ENCODE measurements at regions not wholly inside any gene's neighbourhood (a gene's known extent, or its start where the extent isn't known, plus 50 kb on each side); places are given as distances from the start of the nearest gene placed in this dataset.

DNA sequence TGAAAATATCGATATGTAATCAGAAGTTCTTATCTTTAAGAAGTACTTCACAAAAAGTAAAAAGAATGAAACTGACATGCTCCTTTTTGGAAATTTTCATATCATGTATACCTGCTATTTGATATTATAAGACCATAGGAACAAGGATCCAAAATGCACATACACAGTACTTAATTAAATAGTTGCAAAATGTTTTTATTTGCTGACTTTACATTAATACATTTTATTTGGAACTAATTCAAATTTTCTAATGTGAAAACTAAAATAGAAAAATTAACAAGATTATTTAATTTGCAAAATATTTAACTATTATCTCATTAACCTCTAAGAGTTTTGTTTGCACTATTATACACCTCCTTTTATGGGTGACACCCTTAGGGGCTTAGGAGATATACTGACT lies 155.0 kb downstream of the TRAM1L1 start:
- Histone ChIP-seq H3K9me3 (ENCODE audit: control insufficient read depth, insufficient read depth, low read length) (no peaks in the 10 kb centered on the region), H3K4me3 (ENCODE audit: low read depth, low read length) (no peak overlapping the region), H3K27me3 (ENCODE audit: control insufficient read depth, insufficient read depth, low read length) (no peaks in the 10 kb centered on the region), H3K27ac (ENCODE audit: low read depth, low read length) (no peak overlapping the region), H3K36me3 (ENCODE audit: control insufficient read depth, insufficient read depth, low read length) (no peaks in the 10 kb centered on the region), H3K4me1 (ENCODE audit: control insufficient read depth, insufficient read depth, low read length) (peaks cover 8% of the 10 kb centered on the region)
- WGBS (ENCODE audit: insufficient coverage) = no CpG with 5 or more reads among the region's 1 CpG
- no peak for DNase-seq (ENCODE audit: low read depth in 4 of 6, low spot score in 6 of 6)

DNA sequence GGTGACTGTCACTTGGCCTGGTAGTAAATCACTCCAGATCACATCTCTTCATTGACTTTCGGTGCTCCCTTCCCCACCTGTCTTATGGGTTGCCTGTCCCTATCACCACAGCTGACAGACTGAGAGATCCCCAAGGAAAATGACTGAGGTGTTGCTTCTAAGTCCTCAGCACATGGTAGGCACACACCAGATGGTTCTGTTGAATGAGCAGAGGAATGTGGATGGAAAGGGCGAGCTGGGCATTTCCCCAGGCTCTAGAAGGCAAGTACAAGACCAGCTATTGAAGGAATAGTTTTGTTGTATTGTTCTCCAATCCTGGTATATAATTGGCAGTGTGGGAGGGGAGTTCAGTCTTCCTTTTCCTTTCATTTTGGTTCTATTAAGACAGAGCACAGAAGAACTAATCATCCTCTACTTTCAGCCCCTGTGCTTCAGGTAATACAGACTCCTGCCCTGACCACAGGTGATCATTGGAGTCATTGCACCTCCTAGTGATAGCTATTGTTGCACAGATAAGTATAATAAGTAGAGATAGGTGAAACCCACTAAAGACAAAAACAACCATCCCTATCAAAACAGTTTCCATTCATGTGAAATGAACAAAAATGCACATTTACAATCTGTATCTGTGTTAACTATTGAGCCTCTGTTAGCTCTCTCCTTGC lies 158.6 kb downstream of the TRAM1L1 start:
- H3K4me1 ChIP-seq (ENCODE audit: control insufficient read depth, insufficient read depth, low read length) = peaks cover 8% of the 10 kb centered on the region
- no peaks in the 10 kb centered on the region for H3K9me3 ChIP-seq (ENCODE audit: control insufficient read depth, insufficient read depth, low read length)
- 83% methylated on average over 1 of the region's 2 CpGs for WGBS (ENCODE audit: insufficient coverage)
- H3K27me3 ChIP-seq (ENCODE audit: control insufficient read depth, insufficient read depth, low read length) = no peaks in the 10 kb centered on the region
- no peak for DNase-seq (ENCODE audit: low read depth in 4 of 6, low spot score in 6 of 6)
- no peaks in the 10 kb centered on the region for H3K36me3 ChIP-seq (ENCODE audit: control insufficient read depth, insufficient read depth, low read length)
- peak overlapping the region; percentile 42 for H3K4me3 ChIP-seq (ENCODE audit: low read depth, low read length)
- H3K27ac ChIP-seq (ENCODE audit: low read depth, low read length) = no peak overlapping the region

DNA sequence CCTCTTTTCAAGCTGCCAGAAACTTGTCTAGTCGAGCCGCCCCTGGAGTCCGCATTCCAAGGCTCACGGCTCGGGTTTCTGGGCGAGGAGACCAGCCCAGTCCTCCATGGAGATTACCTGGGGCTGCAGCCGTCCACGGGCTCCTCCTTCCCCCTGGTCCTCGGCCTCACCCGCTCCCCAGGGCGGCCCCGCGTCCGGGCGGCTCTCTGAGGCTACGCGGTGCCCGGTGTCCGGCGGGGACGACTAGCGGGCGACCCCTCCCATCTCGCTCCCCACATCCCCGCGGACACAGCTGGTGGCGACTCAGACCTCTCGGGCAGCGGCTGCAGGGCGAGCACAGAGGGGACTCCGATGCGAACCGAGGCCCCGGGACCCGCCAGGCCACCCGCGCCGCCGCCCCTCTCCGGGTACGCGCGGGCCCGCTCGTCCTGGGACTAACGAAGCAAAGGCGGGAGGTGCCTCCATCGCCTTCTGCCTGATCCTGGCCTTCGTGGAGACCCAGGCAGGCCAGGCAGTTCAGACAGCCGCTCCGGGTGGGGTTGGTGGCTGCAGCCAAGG lies 159.4 kb downstream of the TRAM1L1 start:
- H3K27me3 ChIP-seq (ENCODE audit: control insufficient read depth, insufficient read depth, low read length) = no peaks in the 10 kb centered on the region
- H3K4me3 ChIP-seq (ENCODE audit: low read depth, low read length) = peak overlapping the region; percentile 42
- H3K36me3 ChIP-seq (ENCODE audit: control insufficient read depth, insufficient read depth, low read length) = no peaks in the 10 kb centered on the region
- DNase-seq (ENCODE audit: low read depth in 4 of 6, low spot score in 6 of 6) = peak in 4 of 6 donors; percentile 9 to 59 (median 22)
- 1% methylated on average over 51 of the region's 51 CpGs for WGBS (ENCODE audit: insufficient coverage)
- H3K27ac ChIP-seq (ENCODE audit: low read depth, low read length) = no peak overlapping the region
- H3K9me3 ChIP-seq (ENCODE audit: control insufficient read depth, insufficient read depth, low read length) = no peaks in the 10 kb centered on the region
- peaks cover 8% of the 10 kb centered on the region for H3K4me1 ChIP-seq (ENCODE audit: control insufficient read depth, insufficient read depth, low read length)

DNA sequence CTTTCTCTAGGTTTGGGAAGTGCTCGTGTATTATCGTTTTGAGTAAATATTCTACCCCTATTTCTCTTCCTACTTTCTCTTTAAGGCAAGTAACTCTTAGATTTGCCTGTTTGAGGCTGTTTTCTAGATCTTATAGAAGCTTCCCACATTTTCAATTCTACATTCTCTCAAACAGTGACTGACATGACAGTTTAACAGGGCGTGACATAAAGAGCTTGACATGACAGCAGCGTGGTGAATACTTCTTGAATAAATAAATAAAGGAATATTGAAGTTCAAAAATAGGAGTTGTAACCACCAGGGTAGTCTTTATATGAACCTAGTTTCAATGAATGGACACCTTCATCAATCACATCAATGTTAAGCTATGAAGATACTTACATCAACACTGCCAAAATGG lies 162.0 kb downstream of the TRAM1L1 start:
- H3K4me1 ChIP-seq (ENCODE audit: control insufficient read depth, insufficient read depth, low read length) = peaks cover 8% of the 10 kb centered on the region
- no peak for DNase-seq (ENCODE audit: low read depth in 4 of 6, low spot score in 6 of 6)
- H3K27ac ChIP-seq (ENCODE audit: low read depth, low read length) = no peak overlapping the region
- H3K27me3 ChIP-seq (ENCODE audit: control insufficient read depth, insufficient read depth, low read length) = no peaks in the 10 kb centered on the region
- no peaks in the 10 kb centered on the region for H3K9me3 ChIP-seq (ENCODE audit: control insufficient read depth, insufficient read depth, low read length)
- H3K36me3 ChIP-seq (ENCODE audit: control insufficient read depth, insufficient read depth, low read length) = no peaks in the 10 kb centered on the region
- WGBS (ENCODE audit: insufficient coverage) = no CpG with 5 or more reads among the region's 4 CpGs
- no peak overlapping the region for H3K4me3 ChIP-seq (ENCODE audit: low read depth, low read length)

DNA sequence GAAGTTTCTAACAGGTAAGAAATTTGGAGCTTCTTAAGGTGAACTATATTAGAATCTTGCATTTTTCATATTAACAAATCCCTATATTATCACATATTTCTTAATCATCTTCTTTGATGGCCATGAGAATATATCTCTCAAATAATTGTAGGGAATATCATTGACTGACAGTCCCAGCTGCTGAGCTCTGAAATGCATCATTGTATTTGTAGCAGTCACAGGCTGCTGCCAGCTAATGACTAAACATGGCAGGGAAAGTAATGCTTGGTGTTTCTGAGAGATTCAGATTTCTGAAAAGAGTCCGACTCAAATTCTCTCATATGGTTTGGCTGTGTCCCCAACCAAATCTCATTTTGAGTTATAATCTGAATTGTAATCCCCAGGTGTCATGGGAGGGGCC lies 171.9 kb downstream of the TRAM1L1 start:
- WGBS (ENCODE audit: insufficient coverage) = no CpG with 5 or more reads among the region's 1 CpG
- Histone ChIP-seq H3K27me3 (ENCODE audit: control insufficient read depth, insufficient read depth, low read length) (no peaks in the 10 kb centered on the region), H3K4me3 (ENCODE audit: low read depth, low read length) (no peak overlapping the region), H3K27ac (ENCODE audit: low read depth, low read length) (no peak overlapping the region), H3K4me1 (ENCODE audit: control insufficient read depth, insufficient read depth, low read length) (no peaks in the 10 kb centered on the region), H3K36me3 (ENCODE audit: control insufficient read depth, insufficient read depth, low read length) (no peaks in the 10 kb centered on the region), H3K9me3 (ENCODE audit: control insufficient read depth, insufficient read depth, low read length) (no peaks in the 10 kb centered on the region)
- peak in 1 of 6 donors; percentile 13 for DNase-seq (ENCODE audit: low read depth in 4 of 6, low spot score in 6 of 6)

DNA sequence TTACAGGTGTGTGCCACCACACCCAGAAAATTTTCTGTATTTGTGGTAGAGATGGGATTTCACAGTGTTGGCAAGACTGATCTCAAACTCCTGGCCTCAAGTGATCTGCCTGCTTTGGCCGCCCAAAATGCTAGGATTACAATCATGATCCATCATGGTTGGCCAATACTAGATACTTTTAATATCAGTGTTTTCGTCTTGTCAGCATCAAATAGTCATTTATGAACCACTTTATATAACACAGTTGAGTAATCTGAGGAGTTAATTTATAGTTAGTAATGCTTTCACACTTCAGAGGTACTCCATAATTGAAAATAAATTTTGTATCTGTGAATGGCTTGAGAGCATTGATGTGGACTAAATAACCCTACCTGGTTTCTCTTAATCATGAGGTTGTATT lies 178.6 kb downstream of the TRAM1L1 start:
- no peaks in the 10 kb centered on the region for H3K27me3 ChIP-seq (ENCODE audit: control insufficient read depth, insufficient read depth, low read length)
- no peak for DNase-seq (ENCODE audit: low read depth in 4 of 6, low spot score in 6 of 6)
- no peak overlapping the region for H3K4me3 ChIP-seq (ENCODE audit: low read depth, low read length)
- H3K27ac ChIP-seq (ENCODE audit: low read depth, low read length) = no peak overlapping the region
- no peaks in the 10 kb centered on the region for H3K36me3 ChIP-seq (ENCODE audit: control insufficient read depth, insufficient read depth, low read length)
- WGBS (ENCODE audit: insufficient coverage) = no CpG with 5 or more reads among the region's 2 CpGs
- H3K9me3 ChIP-seq (ENCODE audit: control insufficient read depth, insufficient read depth, low read length) = no peaks in the 10 kb centered on the region
- H3K4me1 ChIP-seq (ENCODE audit: control insufficient read depth, insufficient read depth, low read length) = no peaks in the 10 kb centered on the region

DNA sequence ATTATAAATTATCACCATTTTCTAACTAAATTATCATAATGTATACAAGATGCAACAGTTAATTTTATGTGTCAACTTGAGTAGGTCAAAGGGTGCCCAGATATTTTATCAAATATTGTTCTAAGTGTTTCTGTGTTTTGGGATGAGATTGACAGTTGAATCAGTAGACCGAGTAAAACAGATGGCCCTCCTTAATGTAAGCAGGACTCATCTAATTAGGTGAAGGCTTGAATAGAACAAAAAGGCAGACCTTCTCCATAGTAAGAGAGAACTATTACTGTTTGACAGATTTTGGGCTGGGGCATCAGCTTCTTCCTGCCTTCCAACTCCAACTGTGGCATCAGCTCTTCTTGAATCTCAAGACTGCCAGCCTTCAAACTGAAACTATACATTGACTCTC lies 185.8 kb downstream of the TRAM1L1 start:
- Histone ChIP-seq H3K27ac (ENCODE audit: low read depth, low read length) (no peak overlapping the region), H3K4me3 (ENCODE audit: low read depth, low read length) (no peak overlapping the region), H3K36me3 (ENCODE audit: control insufficient read depth, insufficient read depth, low read length) (no peaks in the 10 kb centered on the region), H3K27me3 (ENCODE audit: control insufficient read depth, insufficient read depth, low read length) (no peaks in the 10 kb centered on the region), H3K4me1 (ENCODE audit: control insufficient read depth, insufficient read depth, low read length) (no peaks in the 10 kb centered on the region), H3K9me3 (ENCODE audit: control insufficient read depth, insufficient read depth, low read length) (no peaks in the 10 kb centered on the region)
- no CpG with 5 or more reads among the region's 1 CpG for WGBS (ENCODE audit: insufficient coverage)
- peak in 1 of 6 donors; percentile 32 for DNase-seq (ENCODE audit: low read depth in 4 of 6, low spot score in 6 of 6)

- Histone ChIP-seq H3K27ac (ENCODE audit: low read depth, low read length) (no peak overlapping the region), H3K36me3 (ENCODE audit: control insufficient read depth, insufficient read depth, low read length) (no peaks in the 10 kb centered on the region), H3K27me3 (ENCODE audit: control insufficient read depth, insufficient read depth, low read length) (no peaks in the 10 kb centered on the region), H3K4me1 (ENCODE audit: control insufficient read depth, insufficient read depth, low read length) (no peaks in the 10 kb centered on the region), H3K4me3 (ENCODE audit: low read depth, low read length) (no peak overlapping the region), H3K9me3 (ENCODE audit: control insufficient read depth, insufficient read depth, low read length) (no peaks in the 10 kb centered on the region)
- DNase-seq (ENCODE audit: low read depth in 4 of 6, low spot score in 6 of 6) = no peak
These were observed 199.8 kb downstream of the TRAM1L1 start for GRCh38 chr4:116885579-116885978.

DNA sequence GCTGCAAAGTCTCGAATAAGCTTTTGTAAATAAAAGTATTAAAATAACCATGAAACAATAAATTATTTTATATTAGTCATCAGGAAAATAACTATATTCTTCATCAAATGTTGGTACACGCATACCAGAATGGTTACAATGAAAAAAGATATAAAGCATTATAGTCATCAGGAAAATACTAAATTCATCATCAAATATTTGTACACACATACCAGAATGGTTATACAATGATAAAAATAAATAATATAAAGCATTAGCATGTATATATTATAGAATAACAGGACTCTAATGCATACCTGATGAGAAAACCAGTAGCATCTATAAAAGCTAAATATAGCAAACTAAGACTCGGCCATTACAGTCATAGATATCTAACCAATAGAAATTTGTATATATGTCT lies 202.9 kb downstream of the TRAM1L1 start:
- no peak for DNase-seq (ENCODE audit: low read depth in 4 of 6, low spot score in 6 of 6)
- Histone ChIP-seq H3K4me1 (ENCODE audit: control insufficient read depth, insufficient read depth, low read length) (no peaks in the 10 kb centered on the region), H3K27ac (ENCODE audit: low read depth, low read length) (no peak overlapping the region), H3K4me3 (ENCODE audit: low read depth, low read length) (no peak overlapping the region), H3K9me3 (ENCODE audit: control insufficient read depth, insufficient read depth, low read length) (no peaks in the 10 kb centered on the region), H3K36me3 (ENCODE audit: control insufficient read depth, insufficient read depth, low read length) (no peaks in the 10 kb centered on the region), H3K27me3 (ENCODE audit: control insufficient read depth, insufficient read depth, low read length) (no peaks in the 10 kb centered on the region)
- no CpG with 5 or more reads among the region's 3 CpGs for WGBS (ENCODE audit: insufficient coverage)

DNA sequence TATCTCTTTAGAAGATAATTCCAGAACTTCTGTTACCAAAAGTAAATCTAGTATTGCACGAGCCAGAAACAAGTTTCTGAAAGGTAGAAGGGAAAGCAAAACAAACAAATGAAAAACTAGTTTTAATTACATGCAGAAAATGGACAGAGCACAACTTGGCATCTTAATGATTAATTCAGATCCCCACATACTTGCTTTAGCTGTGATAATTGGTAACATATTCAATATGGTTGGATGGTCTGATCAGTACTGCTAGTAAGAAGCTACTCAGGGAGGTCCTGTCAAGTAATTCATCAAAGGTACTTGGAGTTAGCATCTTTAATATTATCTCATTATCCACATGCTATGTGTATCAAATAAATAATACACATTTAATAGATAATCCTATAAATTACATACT lies 204.3 kb downstream of the TRAM1L1 start:
- DNase-seq (ENCODE audit: low read depth in 4 of 6, low spot score in 6 of 6) = no peak
- WGBS (ENCODE audit: insufficient coverage) = no CpG with 5 or more reads among the region's 1 CpG
- no peak overlapping the region for H3K4me3 ChIP-seq (ENCODE audit: low read depth, low read length)
- H3K9me3 ChIP-seq (ENCODE audit: control insufficient read depth, insufficient read depth, low read length) = no peaks in the 10 kb centered on the region
- no peaks in the 10 kb centered on the region for H3K27me3 ChIP-seq (ENCODE audit: control insufficient read depth, insufficient read depth, low read length)
- no peaks in the 10 kb centered on the region for H3K4me1 ChIP-seq (ENCODE audit: control insufficient read depth, insufficient read depth, low read length)
- no peak overlapping the region for H3K27ac ChIP-seq (ENCODE audit: low read depth, low read length)
- H3K36me3 ChIP-seq (ENCODE audit: control insufficient read depth, insufficient read depth, low read length) = no peaks in the 10 kb centered on the region

Data from spinal cord (tissue), 9 donors.